ENCODE measurements at regions not wholly inside any gene's neighbourhood (a gene's known extent, or its start where the extent isn't known, plus 50 kb on each side); places are given as distances from the start of the nearest gene placed in this dataset.
"Not testable (repeated sequence)": the region's sequence is repeated elsewhere in the genome, so short reads cannot be mapped to it uniquely, and the experiment has no call there.

DNA sequence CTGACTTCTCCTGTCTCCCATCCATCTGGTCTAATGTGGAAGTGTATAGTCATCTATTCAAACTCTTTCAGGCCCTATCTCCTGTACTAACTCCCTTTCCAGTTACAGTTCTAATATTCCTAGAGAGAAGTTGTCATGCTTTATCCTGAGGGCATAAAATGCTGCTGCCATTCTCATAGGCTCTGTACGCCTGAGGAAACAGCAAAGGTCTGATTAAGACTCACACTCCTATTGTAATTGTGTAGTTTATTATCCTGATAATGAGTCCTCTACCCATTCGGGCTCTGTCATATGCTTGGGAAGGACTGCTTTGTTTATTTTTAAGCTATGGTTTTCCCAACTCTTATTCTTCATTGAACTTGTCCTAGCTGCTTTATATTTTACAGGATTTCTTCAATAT, 290.4 kb downstream of the TMEM38B start:
- DNase-seq = no peak

GRCh38 chr9:105993116-105993854, 298.9 kb downstream of the TMEM38B start:
- no peak for DNase-seq

- no peak for DNase-seq
Observed at GRCh38 chr9:105993921-105994715, 299.8 kb downstream of the TMEM38B start.

DNA sequence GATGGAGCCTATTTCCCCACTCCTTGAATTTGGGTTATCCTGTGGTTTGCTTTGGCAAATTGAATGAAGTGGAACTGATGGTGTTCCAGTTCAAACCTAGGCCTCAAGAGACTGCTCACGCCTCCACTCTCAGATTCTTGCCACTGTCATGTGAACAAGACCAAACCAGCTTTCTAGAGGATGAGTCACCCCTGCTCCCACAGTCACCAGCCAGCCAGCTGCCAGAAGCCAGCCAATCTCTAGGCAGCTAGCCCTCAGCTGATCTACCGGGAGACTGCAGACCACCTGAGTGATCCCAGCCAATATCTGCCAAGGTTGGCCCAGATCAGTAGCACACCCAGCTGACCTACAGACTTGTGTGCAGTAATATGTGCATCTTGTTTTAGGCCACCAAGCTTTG, 300.6 kb downstream of the TMEM38B start:
- no peak for DNase-seq

GRCh38 chr9:106017198-106017740, 322.9 kb downstream of the TMEM38B start:
- DNase-seq = no peak

DNA sequence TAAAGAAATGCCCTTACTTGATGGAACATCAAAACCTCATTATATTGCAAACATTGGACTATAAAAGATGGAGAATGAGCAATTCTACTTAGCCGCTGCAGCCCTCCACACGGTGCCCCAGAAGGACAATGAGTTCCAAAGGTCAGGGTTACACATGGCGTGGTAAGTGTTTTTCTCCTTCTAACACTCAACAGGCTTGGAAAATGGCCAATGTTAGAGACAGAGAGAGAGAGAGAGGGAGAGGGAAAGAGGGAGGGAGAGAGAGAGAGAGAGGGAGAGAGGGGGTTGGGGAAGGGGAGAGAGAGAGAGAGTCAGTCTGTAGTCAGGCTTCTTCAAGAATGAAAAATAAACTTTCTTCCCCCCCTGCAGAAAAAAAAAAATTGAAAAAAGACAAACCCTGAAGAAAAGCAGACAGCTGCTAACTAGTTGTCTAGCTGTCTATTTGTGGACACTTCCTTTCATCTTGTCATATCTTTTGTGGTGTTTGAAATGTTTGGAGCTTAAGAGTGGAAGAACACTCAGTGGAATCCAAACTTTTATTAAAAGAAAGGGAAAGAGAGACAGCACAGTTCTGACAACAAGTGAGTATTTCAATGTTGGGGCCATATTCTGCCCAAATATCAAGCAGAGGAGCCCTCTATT, 324.8 kb downstream of the TMEM38B start:
- no peak for DNase-seq

- DNase-seq = no peak
Observed at GRCh38 chr9:106019702-106020101, 325.4 kb downstream of the TMEM38B start.

- DNase-seq = no peak
Observed at GRCh38 chr9:106020186-106020585, 325.8 kb downstream of the TMEM38B start.

- DNase-seq = peak; percentile 26
Observed at GRCh38 chr9:106023455-106023854, 329.1 kb downstream of the TMEM38B start.

- DNase-seq = no peak
Observed at GRCh38 chr9:106025453-106025852, 331.1 kb downstream of the TMEM38B start.

DNA sequence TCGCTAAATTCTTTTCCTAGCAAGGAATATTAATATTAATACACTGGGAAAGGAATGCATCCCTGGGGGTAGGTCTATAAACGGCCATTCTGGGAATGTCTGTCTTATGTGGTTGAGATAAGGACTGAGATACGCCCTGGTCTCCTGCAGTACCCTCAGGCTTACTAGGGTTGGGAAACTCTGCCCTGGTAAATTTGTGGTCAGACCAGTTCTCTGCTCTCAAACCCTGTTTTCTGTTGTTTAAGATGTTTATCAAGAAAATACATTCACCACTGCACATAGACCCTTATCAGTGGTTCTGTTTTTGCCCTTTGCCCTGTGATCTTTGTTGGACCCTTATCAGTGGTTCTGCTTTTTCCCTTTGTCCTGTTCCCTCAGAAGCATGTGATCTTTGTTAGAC, 335.8 kb downstream of the TMEM38B start:
- DNase-seq = not testable (repeated sequence)

- no peak for DNase-seq
Observed at GRCh38 chr9:106032978-106033377, 338.6 kb downstream of the TMEM38B start.

DNA sequence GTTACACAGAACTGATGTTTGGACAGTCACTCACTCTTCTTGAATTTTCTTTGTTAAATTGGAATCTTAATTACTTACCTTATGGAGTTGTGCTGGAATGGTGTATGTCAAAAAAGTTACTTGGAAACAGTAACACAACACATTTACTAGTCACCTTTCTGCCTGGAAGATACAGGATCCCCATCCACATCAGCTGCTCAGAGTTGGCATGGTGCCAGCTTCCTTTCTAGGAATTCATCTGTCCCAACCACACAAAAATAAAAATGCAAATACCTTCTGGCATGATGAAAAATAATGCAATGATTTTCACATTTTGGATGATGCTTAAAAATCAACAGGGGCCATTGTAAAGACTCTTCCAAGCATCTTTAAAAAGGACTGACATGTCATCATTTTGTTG, 341.5 kb downstream of the TMEM38B start:
- DNase-seq = no peak

- no peak for DNase-seq
Observed at GRCh38 chr9:106038266-106039001, 344.1 kb downstream of the TMEM38B start.

GRCh38 chr9:106039151-106039935, 345.0 kb downstream of the TMEM38B start:
- DNase-seq = no peak

DNA sequence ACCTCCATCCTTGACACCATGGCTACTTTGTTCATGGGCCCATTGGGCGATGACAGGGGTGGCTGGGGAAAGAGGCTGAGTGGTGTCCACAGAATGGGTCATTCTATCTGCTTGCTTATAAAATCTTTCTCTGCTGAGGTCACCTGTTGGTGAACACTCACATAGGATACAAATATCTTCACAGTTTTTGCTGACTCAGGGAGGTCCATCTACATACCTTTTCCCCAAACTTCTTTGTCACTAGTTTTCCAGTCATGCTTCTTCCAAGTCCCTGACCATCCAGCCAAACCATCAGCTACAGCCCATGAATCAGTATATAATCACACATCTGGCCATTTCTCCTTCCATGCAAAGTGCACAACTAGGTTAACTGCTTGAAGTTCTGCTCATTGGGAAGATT, 347.6 kb downstream of the TMEM38B start:
- DNase-seq = not testable (repeated sequence)

- no peak for DNase-seq
Observed at GRCh38 chr9:106051545-106051944, 357.2 kb downstream of the TMEM38B start.

DNA sequence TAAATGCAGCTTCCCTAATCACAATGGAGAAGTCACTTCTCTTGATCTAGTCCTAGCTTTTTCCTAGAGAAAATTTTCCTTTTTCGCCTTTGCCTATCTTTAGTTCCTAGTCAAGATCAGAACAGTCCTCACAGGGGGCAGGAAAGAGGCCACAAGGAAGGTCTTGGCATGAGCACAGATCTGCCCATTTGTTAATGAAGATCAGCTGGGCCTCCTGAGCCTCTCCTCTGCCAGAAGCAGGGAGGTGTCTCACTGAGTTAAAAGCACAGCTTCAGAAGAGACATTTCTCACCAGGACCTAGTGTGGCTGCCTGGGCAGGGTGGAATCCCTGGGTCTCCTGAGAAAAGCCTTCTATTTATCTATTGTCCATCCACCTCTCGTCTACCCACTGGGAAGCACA, 357.8 kb downstream of the TMEM38B start:
- no peak for DNase-seq

- DNase-seq = no peak
Observed at GRCh38 chr9:106052735-106053134, 358.4 kb downstream of the TMEM38B start.

GRCh38 chr9:106056328-106056727, 362.0 kb downstream of the TMEM38B start:
- DNase-seq = no peak

DNA sequence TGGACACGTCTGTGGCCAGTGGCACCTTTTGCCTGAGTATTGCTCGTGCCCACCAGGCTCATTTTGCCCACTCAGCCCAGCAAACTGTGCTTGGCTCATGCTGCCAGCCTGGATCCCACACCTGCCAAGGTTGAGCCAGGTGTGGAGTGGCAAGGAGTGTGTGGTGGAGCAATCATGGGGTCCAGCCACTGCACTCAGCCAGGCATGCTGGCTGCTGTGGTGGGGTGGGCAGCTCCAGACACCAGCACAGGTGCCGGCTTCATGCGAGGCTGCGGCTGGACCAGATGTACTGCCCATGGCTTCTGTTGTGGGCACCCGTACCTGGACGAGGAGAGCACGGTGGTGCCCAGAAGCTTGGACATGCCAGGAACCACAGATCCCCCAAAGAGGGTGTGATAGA, 364.1 kb downstream of the TMEM38B start:
- no peak for DNase-seq

- no peak for DNase-seq
Observed at GRCh38 chr9:106059886-106060285, 365.5 kb downstream of the TMEM38B start.

All from MV-4-11 (cell line).